ENCODE measurements at regions not wholly inside any gene's neighbourhood (a gene's known extent, or its start where the extent isn't known, plus 50 kb on each side); places are given as distances from the start of the nearest gene placed in this dataset.
A peak's percentile ranks its signal among the peaks of the same experiment; 100 is the strongest.

DNA sequence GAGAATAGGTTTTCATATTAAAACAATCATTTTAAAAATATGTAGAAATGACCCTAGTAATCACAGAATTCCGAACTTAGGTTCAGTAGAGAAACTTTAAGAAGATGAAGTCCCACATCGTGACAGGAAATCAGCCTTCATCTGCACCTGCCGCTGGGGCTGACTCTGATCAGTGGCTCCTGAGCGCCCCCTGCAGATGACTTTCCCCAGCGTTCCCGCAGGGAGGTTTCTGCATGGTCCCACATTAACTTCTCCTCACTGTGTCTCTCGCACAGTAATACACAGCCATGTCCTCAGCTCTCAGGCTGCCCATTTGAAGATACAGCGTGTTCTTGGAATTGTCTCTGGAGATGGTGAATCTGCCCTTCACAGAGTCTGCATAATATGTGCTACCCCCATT, 1131.1 kb downstream of the TMEM121 start:
- no peak for TF ChIP-seq EZH2 (IDR thresholded peaks at IDR 0.05; ENCODE audit: borderline replicate concordance, low read depth, low read length, poor library complexity, severe bottlenecking)
- TF ChIP-seq, protein P1, sequence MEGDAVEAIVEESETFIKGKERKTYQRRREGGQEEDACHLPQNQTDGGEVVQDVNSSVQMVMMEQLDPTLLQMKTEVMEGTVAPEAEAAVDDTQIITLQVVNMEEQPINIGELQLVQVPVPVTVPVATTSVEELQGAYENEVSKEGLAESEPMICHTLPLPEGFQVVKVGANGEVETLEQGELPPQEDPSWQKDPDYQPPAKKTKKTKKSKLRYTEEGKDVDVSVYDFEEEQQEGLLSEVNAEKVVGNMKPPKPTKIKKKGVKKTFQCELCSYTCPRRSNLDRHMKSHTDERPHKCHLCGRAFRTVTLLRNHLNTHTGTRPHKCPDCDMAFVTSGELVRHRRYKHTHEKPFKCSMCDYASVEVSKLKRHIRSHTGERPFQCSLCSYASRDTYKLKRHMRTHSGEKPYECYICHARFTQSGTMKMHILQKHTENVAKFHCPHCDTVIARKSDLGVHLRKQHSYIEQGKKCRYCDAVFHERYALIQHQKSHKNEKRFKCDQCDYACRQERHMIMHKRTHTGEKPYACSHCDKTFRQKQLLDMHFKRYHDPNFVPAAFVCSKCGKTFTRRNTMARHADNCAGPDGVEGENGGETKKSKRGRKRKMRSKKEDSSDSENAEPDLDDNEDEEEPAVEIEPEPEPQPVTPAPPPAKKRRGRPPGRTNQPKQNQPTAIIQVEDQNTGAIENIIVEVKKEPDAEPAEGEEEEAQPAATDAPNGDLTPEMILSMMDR (conservative IDR thresholded peaks at IDR 0.05; ENCODE audit: low read depth, low read length) = peak; percentile 67
